ENCODE measurements at regions not wholly inside any gene's neighbourhood (a gene's known extent, or its start where the extent isn't known, plus 50 kb on each side); places are given as distances from the start of the nearest gene placed in this dataset.

GRCh38 chr2:118437501-118437900 lies 349.2 kb downstream of the INSIG2 start:
- no peak overlapping the region for H3K4me3 ChIP-seq (ENCODE audit: low read depth, low read length)
- TF ChIP-seq CTCF (IDR thresholded peaks at IDR 0.05; ENCODE audit: low read depth, low read length) = no peak

GRCh38 chr2:118431997-118432396 lies 343.7 kb downstream of the INSIG2 start:
- H3K4me3 ChIP-seq (ENCODE audit: low read depth, low read length) = no peak overlapping the region
- no peak for TF ChIP-seq CTCF (IDR thresholded peaks at IDR 0.05; ENCODE audit: low read depth, low read length)

GRCh38 chr2:118431586-118431985 lies 343.3 kb downstream of the INSIG2 start:
- H3K4me3 ChIP-seq (ENCODE audit: low read depth, low read length) = no peak overlapping the region
- TF ChIP-seq CTCF (IDR thresholded peaks at IDR 0.05; ENCODE audit: low read depth, low read length) = no peak

- H3K4me3 ChIP-seq (ENCODE audit: low read depth, low read length) = no peak overlapping the region
- no peak for TF ChIP-seq CTCF (IDR thresholded peaks at IDR 0.05; ENCODE audit: low read depth, low read length)
Measured at GRCh38 chr2:118431165-118431517, 342.9 kb downstream of the INSIG2 start.

- TF ChIP-seq CTCF (IDR thresholded peaks at IDR 0.05; ENCODE audit: low read depth, low read length) = no peak
- H3K4me3 ChIP-seq (ENCODE audit: low read depth, low read length) = no peak overlapping the region
Measured at GRCh38 chr2:118430510-118431164, 342.4 kb downstream of the INSIG2 start.

- no peak overlapping the region for H3K4me3 ChIP-seq (ENCODE audit: low read depth, low read length)
- no peak for TF ChIP-seq CTCF (IDR thresholded peaks at IDR 0.05; ENCODE audit: low read depth, low read length)
Measured at GRCh38 chr2:118425191-118425590, 336.9 kb downstream of the INSIG2 start.

GRCh38 chr2:118423776-118424175 lies 335.5 kb downstream of the INSIG2 start:
- H3K4me3 ChIP-seq (ENCODE audit: low read depth, low read length) = no peak overlapping the region
- no peak for TF ChIP-seq CTCF (IDR thresholded peaks at IDR 0.05; ENCODE audit: low read depth, low read length)
